COLO668 (cell line): ENCODE measurements at regions not wholly inside any gene's neighbourhood (a gene's known extent, or its start where the extent isn't known, plus 50 kb on each side); places are given as distances from the start of the nearest gene placed in this dataset.
"Not testable (repeated sequence)": the region's sequence is repeated elsewhere in the genome, so short reads cannot be mapped to it uniquely, and the experiment has no call there.

Source experiments
- DNase-seq: peaks from one replicate; lab custom pipeline; 2025; ENCODE audit not compliant: unreplicated experiment; lab: John Stamatoyannopoulos, UW

DNA sequence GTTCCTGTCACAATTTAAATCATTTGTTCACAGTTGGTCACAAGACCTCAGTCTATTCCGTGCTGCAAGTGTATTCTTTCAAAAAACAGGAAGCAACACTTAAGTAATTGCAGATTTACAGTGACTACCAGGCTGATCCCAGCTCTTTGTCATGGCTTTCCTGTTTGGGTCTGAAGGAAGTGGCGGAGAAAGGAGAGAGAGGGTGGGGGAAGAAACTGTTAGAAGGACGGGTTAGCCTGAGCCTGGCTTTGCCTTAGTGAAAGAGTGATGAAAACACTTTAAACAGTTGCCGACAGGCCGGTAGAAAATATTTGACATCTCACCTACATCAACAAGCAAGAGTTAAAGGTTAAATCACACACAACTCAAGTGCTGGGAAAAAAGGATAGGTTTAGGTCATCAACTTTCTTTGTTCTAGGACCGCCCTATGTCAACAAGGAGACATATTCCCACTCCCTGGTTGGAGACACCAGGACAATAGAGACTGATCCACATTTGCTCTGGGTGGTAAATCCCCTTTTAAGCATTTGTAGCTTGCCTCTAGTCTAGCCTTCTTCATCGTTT lies 102.2 kb upstream of the DAB2 start:
- DNase-seq: no peak

DNA sequence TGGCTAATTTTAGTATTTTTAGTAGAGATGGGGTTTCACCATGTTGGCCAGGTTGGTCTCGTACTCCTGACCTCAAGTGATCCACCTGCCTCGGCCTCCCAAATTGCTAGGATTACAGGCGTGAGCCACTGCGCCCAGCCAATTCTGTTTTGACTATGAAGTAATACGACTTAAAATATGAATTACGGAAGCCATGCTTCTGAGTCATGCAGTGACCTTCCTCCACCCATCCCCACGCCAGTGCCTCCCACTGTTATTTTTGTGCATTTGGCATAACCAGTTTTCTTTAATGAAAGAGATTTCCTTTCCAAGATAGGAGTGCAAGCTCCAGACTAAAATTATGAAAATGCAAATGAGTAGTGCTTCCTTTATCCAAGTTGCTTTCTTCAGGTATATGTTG lies 101.0 kb upstream of the DAB2 start:
- DNase-seq: not testable (repeated sequence)

DNA sequence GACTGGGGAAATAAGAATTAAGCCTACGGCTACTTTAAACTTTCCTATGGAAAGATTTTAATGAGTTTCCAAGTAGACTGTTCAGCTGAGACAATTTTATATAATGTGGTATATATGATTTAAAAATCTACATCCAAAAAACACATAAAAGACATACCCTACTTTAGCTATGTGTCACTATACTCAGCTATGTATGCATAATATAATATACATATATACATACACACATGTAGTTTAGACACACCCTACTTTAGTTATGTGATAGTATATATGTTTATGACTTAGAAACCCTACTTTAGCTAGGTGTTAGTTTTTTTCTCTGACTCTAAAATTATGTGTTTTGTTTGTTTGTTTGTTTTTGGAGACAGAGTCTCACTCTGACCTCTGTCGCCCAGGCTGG lies 100.5 kb upstream of the DAB2 start:
- no peak for DNase-seq

DNA sequence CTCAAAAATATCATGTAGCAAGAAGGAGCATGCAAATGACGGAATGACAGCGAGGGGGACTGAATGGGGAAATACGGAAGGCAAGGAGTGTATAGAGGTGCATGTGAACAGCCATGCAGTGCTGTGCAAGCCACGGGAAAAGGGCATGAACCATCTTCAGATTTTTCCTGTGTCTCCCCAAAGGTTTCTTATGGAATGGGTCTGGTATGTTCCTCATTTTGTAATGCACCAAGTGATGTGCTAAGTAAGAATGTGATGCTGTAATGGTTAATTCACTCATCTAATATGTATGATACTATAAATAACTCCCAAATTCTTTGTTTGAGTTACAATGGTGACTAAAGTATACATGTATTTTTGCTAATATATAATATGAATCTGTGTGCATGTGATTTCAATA lies 99.0 kb upstream of the DAB2 start:
- no peak for DNase-seq

DNA sequence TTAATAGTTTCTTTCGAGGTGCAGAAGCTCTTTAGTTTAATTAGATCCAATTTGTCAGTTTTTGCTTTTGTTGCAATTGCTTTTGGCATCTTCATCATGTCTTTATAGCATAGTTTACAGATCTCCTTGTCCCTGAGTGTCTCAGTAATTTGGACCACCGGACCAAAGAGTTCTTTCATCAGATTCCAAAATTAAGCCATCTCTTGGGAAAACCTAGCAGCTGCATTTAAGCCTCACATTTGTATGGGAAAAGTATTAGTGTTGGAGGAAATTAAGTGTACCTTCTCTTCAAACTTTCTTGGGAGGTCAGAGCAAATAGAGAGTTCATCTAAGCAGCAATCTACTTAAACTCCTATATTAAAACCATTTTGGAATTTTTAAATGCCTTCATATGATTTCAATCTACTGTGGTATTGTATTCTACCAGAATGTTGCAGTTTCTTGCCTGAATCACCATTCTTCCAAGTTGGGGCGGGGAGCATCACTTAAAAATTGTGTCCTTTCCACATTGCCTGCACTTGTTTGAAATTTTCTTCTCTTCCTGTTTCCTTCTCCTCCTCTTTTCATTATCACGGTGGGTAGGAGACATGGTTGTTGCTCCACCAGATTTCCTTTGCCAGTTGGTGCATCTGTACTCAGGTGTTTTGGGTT lies 97.3 kb upstream of the DAB2 start:
- DNase-seq: no peak

DNA sequence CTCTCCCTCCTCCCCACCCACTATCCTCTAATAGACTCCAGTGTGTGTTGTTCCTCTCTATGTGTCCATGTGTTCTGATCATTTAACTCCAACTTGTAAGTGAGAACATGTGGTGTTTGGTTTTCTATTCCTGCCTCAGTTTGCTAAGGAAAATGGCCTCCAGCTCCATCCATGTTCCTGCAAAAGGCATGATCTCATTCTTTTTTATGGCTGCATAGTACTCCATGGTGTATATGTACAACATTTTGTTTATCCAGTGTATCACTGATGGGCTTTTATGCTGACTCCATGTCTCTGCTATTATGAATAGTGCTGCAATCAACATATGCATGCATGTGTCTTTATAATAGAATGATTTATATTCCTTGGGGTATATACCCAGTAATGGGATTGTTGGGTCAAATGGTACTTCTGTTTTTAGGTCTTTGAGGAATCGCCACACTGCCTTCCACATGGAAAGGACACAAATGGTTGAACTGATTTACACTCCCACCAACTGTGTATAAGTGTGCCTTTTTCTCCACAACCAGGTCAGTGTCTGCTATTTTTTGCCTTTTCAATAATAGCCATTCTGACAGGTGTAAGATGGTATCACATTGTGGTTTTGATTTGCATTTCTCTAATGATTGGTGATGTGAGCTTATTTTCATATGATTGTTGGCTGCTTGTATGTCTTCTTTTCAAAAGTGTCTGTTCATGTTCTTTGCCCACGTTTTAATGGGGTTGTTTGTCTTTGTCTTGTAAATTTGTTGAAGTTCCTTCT lies 96.5 kb upstream of the DAB2 start:
- DNase-seq: no peak

DNA sequence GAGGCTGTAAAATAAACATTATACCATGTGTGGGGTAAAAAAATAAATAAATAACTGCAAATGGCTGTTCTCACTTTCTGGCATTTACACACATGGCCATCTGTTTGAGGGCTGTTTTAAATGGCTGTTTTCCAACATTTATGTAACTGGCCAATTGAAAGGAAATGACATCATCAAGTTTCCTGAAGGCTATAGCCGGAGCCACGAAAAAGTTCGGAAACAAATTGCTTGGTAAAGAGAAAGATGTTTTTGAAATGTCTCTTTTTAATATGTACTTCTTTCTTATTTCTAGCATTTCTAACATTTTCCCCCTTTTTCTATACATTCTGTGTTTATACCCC lies 95.4 kb upstream of the DAB2 start:
- DNase-seq: no peak

DNA sequence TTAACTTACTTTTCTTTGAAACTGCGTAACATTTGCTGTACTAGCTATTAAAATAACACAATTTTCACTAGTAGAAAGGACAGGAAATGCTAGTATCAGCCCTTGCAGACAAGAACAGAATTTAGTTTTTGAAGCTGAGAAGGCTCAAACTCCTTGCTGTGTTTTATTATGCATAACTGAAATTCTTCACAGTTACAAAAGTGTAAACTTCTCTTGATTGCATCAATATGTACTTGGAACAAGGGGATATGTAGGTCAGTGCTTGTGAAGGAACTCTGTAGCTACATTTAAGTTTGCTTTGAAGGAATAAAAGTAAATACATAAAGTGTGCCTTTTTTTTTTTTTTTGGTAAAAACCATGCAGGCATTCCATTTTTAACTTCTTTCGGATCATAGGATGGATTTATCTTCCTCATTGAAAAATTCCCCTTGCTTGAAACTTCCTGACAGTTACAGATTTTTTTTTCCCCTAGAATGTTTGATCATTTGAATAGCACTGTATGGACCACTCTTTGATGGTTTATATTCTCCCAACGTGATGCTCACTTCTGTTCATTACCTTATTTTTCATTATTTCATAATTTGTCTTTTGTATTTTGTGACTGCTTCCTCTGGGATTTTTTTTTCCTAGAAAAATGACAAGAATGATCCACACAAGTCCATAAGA lies 94.9 kb upstream of the DAB2 start:
- no peak for DNase-seq

DNA sequence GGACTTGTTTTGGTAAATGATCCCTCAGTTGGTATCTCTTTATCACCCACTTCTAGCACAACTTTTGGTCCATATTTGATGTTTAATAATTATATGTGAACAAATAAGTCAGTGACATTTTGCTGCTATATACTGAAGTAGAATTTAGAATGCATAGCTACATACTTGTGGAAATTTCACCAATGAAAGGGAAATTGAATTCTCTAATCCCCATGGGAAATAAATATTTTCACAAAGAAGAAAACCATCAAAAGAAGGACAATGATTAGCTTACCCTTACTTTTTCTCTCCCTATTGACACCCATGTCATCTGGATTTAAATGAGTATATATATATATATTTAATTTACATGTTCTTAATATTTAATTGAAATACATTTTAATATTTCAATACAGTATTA lies 94.3 kb upstream of the DAB2 start:
- DNase-seq: no peak

DNA sequence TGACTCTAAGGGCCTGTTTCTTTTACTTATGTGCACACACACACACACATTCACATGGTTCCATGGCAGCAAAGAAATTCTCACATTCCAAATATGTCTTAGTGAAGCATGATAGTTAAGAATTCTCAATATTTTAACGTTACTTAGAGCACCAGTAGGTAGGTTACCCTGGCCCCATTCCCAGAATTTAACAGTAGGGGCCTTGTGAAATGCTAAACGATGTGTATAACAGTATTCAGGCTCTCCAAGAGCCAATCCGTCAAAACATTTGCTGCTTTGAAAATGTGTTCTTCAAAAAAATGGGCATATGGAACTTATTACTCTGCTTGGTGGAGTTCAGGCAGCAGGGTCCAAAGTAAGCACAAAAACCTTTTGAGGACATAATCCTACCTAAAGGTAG lies 93.7 kb upstream of the DAB2 start:
- no peak for DNase-seq

DNA sequence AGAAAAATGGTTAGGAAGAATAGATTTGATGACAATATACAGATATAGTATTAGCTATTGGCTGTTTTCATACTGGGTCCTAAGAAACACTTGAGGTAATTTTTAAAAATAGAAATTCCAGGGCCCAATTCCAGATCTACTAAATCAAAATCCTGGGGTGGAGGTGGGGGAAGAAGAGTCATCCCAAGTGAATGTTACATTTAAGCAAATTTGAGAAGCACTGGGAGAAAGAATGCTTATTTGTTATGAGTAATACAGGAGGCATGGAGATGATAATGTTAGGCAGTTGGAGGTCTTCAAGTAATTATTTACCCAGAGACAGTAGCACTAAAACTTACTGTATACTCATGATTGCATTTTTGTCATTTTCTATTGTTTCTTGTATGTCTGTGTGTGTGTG lies 93.0 kb upstream of the DAB2 start:
- DNase-seq: no peak

DNA sequence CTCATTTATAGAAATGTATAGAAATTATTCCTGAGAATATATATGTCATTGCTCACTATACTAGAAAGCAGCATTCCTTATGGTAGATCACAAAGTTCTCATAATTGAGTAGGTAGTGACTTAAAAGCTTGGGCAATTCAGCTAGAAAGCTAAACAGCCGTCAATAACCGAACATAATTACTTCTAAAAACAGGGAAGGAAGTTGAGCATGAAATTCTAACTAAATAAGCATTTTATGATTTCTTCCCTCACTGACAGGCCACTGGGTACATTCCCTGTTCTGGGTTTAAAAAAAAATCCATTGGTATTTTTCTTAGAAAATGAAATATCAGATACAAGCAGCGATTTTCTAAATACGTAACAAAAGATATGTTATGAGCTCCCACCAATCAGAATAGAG lies 91.1 kb upstream of the DAB2 start:
- DNase-seq: no peak

DNA sequence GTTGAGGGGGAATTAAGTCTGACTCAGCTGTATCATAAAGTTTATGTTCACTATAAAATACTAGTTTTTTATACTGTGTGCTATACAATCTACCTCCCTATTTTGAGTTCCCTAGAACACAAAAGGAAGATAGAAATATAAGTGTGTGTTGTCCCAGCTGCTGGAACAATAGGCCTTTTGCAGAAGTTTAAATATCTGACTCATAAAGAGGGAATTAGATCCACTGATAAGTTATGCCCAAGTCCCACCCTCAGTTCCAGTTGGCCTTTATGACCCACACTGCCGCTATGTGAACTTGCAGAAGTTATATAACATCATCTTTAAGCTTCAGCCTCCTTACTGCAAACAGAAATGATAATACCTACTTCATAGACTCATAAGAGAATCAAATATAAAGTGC lies 88.5 kb upstream of the DAB2 start:
- DNase-seq: no peak

DNA sequence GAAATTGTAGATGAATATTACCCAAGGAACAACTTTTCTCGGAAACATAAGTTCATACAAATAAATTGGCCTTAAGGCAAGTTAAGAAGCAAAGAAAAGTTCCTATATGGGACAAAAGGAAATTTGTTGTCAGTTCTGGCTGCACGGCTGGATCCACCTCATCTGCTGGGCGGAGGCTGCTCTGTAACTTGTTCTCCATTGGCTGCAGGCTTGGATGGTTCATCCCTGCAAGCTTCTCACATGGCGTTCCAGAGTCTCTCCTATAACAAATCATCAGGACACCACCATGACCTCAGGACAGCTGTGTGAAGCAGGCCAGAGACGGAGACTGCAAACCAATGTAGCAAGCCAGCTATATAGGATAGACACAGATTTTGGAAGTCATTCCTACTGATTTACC lies 81.4 kb upstream of the DAB2 start:
- no peak for DNase-seq

DNA sequence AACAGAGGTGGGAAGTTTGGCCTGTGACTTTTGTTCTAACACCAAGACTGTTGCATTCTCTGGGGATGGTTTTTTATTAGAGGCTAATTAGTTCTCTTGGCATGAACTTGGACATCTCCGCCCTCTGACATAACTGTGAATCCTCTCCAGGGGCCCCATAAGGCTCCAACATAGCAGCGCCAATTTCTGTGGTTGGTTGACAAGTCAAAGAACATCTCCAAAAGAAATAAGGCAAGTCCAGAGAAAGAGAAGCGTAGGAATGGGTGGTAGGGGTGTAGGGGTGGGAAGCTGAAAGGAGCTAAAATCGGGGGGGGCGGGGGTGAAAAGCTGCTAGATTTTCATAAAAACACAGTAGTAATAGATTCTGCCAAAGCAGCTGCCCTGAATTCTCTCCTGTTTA lies 81.0 kb upstream of the DAB2 start:
- DNase-seq: no peak

DNA sequence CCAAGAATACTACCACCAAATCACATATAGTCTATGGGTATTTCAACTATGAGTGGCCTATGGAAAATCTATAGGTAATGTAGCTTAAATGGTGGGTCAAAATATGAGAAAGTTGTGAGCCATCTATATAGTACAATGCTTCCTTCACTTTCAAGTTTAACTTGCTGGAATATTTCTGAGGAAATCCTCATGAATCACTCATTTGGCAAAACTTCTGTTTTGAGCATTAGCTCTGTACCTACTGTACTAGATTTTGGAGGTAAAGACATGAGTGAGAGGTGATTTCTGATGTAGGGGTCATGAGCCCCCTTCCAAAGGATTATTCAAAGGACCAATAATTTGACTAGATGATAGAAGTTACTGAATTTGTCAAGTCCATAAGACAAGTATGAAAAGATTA lies 80.6 kb upstream of the DAB2 start:
- no peak for DNase-seq

DNA sequence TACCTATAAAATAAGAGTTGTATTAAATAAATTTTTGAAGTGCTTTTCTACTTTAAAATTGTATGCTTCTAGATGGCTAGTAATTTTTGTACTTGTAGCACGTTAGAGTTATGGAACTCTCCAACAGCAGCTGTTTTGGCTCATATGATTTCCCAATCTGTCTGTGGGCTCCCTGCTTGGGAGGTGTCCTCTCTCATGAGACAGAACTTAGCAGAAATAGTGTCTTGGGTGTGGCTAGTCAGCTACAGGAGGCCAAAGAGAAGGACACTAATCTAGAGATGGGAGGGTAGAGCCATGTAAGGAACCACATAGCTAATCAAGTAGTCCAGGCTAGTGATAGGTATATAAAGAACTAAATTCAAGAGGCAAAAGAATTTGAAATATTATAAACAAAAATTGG lies 78.4 kb upstream of the DAB2 start:
- DNase-seq: no peak

DNA sequence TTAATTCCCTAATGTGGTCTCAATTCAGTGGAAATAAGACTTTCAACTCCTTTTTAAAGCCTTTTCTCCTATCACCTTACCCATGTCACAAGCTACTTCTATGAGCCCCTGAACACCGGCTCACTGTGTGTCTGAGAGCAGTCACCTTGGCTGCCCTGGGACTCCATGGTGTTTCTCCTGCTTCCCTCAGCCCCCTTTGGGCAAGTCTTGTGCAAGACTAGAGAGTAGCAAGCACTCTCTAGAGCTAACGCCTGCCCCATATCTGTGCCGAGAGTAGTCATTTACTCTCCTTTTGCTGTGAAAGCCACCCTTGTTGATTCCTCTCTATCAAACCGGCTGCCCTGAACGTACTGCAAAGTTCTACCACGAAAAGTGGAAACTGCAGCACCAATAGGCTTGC lies 77.9 kb upstream of the DAB2 start:
- no peak for DNase-seq

DNA sequence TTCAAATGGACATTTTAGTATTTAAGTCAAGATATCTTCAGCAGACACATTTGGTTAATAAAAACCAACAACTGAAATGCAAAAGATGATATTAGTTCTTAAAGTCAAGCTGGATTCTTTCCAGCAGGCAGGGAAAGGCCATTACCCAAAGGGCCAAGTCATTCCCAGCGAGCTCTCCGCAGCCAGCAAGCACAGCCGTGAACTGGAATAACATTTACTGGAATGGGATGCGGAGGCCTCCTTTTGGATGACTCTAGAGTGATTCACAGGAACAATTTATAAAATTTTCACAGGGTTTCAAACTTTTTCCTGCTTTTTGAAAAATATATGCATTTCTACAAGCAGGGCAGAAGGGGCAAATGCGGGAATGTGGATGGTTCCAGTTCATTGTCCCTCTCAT lies 76.6 kb upstream of the DAB2 start:
- no peak for DNase-seq

DNA sequence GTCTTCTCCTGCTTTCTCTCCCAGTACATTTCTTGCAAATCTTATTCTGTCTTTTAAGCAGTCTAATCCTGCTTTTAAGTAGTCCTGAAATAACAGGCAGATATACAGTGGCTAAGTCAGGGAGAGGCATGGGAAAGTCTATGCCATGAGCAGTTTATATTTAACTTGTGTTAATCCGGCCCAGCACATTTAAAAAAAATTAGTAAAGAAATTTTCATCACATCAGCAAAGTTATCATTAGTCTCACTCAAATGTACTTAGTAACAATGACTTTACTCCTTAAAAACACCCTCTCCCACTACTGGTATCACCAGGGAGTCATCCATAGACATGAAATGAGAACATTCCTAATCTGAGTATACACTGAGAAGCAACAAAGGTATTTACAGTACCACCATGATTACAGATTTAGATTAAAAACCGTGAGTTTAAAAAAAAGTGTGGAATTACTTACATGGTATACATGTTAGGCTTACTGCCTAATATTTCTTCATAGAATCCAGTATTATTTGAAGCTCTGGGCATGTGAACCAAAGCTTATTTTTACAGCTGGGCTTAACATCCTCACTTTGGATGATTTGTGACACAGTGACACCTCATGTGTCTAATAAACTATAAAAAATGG lies 75.9 kb upstream of the DAB2 start:
- DNase-seq: no peak

DNA sequence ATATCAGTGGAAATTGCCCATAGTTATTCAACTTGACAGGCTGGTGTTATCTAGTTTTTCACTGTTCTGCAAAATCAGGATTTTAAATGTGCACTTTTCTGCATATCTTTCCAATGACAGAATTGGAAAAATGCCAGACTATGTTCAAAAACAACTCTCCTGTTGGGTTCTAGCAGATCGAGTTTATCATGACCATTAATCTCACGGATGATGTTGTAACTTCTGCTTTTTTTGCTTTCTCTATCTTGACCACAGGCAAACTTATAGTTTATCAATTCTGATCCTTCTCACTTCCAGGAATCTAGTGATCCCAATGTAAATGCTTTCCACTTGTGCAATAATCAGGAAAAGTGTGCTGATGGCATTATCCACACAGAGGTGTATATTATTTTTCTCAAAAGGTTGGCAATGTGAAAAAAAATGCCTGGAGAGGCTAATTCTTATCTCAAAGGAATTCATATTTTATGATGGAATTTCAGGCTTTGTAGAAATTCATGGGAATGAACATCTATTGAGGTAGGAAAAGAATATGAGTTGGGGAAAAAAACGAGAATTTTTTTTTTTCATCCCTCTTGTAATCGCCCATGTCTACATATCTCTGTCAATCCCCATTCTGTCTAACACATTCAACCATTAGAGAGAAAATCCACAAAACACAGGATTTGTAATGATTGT lies 73.6 kb upstream of the DAB2 start:
- no peak for DNase-seq
